HG03342 (cell line): ENCODE measurements at regions not wholly inside any gene's neighbourhood (a gene's known extent, or its start where the extent isn't known, plus 50 kb on each side); places are given as distances from the start of the nearest gene placed in this dataset.
"Not testable (repeated sequence)": the region's sequence is repeated elsewhere in the genome, so short reads cannot be mapped to it uniquely, and the experiment has no call there.

Source experiments
- ATAC-seq: cut with Tn5 transposase; IDR thresholded peaks from one replicate; pipeline ENCODE4 v1.9.1; 2021; ENCODE audit warnings: mild to moderate bottlenecking, moderate library complexity; ENCODE audit not compliant: unreplicated experiment

DNA sequence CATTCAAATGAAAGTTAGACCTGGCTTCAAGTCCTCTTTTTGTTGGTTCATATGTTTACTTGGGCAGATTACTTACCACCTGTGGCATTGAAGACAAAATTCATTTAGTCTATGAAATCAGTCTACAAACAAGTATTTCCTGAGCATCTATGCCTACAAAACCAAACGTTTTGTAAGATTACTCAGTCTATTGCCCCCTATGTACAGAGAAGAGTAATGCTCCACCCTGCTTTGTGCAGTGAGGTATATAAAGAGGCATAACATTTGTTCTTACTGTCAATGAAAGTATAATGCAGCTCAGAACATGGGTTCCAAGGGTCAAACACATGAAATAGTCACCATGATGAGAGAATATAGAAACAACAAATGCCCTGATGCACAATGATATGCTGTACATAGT, 580.7 kb downstream of the KIF4B start:
- no peak for ATAC-seq

DNA sequence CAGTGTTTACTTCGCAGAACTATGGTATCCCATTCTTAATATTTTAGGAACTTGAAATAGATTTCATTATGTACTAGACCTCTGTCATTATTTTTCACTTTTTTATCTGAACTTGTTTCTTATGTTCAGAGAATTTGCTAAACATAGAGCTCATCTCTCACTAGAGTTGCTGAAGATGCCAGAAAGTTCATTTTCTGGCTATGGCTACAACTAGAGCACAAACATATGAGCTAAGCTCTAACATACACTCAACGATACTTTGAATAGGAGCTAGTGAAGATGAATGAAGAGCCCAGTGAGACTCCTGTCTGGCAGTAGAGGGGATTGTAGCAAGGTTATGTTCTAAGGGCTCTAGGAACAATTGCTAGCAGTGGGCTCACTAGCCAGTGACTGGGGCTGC, 582.2 kb downstream of the KIF4B start:
- ATAC-seq: no peak

DNA sequence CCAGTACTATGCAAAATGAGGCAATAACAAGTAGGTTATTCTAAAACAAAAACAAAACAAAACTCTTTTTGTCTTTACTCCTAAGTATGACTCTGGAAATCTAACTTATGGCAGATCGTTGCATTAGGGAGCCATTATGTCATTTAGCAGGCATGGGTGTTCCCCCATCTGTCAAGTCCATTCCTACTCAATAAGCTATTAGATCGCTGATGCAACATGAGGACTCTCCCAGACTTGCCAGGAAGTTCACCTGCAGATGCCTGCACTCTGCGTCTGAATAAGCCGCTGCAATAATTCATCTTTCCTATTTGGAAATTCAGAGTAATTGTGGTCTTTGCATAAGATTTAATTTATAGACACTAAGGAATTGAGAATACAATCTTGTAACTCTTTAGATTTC, 585.0 kb downstream of the KIF4B start:
- no peak for ATAC-seq

DNA sequence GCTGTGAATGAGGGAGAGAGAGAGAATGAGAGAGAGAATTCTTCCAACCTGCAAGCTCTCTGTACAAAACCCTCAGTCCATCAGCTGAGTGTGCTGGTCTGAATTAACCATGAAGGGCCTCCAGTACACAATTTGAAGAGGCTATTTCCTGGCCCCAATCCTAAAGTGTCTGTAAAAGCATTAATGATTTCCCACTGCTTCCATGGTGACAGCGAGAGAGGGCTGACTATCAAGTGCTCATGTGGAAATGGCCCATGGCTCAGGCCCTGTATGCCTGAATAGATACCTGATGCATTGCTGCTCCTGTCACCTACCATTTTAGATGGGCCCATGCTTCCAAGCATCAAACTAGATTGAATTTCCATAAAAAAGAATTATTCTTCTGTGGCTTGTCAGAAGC, 592.4 kb downstream of the KIF4B start:
- no peak for ATAC-seq

DNA sequence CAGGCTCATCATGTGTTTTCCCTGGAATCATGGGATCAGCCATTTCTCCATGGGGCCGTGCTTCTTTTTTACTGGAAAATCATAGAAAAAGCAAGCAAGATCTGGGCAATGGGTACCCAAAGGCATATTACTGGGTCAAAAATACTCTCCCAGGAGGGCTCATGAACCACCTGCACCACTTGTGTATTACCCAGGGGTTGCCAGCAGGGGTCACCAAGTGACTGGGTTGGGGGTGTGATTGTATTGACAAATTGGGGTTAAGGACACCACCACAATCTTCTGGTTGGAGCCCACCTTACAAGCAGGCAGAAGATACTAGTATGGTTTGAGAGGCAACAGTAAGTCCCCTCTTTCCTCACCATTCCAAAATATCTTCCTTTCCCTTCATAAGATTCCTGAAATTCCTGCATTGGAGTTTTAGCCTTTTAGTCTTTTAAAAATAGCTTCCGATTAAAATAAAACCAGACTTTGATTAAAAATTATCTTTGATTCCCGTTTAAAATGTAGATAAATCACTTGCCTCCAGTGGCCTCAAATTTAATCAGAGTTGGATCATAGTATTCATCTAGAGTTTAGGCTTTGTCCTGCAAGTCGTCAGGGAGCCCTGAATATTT, 603.3 kb downstream of the KIF4B start:
- ATAC-seq: peak; percentile 93

DNA sequence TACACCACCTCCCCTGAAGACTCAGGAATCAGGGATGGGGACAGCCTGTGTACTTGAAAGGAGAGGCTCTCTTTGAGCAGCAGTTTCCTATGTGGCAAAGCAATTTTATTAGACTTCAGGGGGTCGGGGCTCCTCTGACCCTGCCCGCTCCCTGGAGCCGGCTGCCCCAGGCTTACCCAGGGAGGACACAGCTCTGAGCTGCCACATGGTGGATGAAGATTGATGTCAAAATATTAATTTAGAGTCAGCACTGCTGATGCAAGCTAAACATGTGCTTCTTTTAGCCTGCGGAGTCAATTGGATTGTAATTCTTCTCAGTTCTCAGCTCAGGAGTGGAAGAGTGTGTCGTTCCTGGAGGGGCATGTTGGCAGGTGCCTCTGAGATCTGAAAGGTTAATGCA, 606.1 kb downstream of the KIF4B start:
- no peak for ATAC-seq

DNA sequence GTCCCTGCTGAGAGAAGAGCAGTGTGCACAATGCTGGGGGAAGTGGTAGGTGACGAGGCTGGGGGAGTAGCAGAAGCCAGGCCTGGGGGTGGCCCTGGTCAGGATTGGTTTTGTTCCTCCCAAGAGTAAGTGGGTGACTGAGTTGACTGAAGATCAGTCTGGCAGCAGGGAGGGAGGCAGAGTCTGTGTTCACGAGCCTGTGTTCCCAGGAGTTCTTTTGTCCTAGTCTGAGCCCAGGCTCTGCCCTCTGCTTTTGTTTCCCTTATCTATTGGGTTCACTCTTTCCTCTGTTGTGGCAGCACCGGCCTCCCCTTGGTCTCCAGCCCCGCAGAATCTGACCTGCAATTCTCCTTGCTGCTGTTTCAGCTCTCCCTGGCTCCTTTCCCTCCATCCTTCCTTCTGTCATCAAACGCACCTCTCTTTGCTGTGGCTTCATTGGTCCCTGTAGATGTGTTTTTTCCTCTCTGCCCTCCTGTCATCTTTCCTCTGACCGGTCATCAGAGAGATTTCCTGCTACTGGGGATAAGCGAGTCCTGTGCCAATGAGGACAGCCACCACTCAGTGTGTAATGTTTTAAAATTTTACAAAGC, 607.4 kb downstream of the KIF4B start:
- no peak for ATAC-seq

DNA sequence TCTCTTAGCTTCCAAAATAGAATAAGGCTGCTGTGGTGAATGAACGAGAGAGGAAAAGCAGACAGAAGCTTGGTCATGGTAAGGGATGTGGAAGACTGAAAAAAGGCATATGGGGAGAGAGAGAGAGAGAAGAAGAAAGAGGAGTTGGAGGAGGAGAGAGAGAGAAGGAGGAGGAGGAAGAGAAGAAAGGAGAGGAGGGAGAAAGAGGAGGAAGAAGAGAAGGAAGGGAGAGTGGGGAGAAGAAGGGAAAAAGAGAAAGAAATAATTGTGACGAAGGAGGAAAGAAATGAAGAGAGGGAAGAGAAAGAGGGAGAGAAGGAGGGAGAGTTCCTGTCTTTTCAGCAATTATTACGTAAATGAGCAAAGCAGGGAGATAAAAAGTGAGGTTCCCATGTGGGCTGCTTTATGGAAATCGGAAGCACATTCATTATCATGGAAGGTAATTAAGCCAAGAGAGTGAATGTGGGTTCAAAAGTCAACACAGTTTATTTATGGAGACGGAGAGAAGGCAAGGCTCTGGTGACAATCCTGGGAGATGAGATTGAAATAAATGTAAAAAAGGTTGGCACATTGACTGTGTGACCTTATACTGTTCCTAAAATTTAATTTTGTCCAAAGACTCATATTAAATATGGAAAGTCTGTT, 611.2 kb downstream of the KIF4B start:
- ATAC-seq: no peak

DNA sequence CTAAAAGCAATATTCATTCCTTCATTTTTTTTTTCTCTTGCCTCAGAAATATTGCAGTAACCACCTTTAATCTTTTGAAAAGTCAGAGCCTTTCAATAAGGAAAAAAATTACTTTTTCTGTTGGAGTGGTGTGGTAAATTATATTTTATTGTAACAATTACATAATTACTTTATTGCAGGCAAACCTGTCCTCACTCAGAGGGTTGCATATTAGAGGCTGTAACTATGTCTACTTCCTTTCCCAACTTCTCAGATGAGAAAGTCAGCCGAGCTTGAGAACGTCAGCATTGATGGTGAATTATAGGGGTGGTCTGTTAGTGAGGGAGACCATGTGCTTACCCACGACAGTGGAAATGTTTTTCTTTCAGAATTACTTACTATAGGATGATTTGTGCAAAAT, 611.8 kb downstream of the KIF4B start:
- ATAC-seq: no peak

DNA sequence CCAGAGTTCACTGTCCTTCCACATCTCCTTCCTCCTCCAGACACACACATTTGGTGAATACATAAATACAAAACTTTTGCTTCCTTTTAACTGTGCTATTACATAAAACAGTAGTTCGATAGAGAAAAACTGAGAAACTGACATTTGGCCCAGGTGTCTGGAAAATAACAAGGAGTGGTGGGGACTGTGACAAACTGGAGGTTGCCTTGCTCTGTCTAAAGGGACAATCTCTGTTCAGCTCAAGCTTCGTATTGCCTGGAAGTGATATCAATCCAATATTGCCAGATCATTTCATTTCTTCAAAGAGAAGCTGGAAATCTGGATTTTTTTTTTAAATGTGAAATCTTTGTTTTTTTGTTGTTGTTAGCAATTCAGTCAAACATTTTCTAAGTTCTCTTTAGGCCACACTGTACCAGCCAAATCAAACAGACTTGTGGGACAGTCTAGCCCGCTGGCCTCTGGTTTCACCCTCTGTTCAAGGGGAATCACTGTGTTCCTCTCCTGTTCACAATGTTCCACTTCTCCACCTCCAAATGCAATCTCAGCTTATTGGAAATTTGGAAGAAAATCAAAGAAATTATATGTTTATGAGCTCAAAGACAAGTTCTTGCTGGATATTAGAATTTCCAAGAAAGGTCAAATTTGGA, 612.5 kb downstream of the KIF4B start:
- no peak for ATAC-seq

DNA sequence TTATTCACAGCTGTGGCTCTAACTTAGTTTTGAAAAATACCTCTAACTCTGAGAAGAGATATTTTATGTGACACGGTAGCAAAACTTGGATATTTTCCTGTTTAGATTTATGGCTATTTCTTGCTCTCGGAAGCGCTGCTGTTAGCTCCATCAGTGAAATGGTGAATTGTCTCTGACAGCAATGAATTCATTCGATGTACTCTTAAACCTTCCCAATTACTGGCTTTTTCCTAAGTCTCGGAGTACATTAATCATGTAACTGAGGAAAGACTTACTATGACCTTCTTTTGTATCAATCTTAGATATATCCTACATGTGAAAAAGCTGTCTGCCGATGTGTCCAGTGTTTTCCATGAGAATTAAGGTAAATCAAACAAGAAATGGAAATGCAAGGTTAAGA, 613.0 kb downstream of the KIF4B start:
- ATAC-seq: no peak

DNA sequence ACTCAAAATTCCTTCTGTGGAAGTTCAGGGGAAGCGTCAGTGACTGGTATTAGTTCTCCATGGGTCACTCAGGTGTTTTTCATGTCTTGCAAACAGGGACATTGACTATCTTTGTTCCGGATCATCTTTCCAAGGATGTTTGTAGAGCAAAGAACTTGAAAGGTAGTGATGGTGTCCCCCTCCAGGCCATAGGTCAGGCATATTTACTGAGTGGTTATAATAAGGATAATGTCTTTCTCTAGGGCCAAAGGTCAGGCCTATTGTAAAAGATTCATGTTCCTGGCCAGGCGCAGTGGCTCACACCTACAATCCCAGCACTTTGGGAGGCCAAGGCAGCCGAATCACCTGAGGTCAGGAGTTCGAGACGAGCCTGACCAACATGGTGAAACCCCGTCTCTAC, 614.8 kb downstream of the KIF4B start:
- ATAC-seq: no peak

DNA sequence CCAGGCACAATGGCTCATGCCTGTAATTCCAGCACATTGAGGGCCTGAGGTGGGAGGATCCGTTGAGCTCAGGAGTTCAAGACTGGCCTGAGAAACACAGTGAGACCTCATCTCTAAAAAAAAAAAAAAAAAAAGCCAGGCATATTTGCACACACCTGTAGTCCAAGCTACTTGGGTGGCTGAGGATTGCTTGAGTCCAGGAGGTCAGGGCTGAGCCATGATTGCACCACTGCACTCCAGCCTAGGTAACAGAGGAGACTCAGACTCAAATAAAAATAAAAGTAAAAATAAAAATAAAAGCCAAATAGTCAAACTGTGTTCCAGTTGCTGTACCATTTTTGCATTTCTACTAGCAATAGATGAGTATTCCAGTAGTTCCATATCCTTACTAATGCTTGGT, 616.0 kb downstream of the KIF4B start:
- no peak for ATAC-seq

DNA sequence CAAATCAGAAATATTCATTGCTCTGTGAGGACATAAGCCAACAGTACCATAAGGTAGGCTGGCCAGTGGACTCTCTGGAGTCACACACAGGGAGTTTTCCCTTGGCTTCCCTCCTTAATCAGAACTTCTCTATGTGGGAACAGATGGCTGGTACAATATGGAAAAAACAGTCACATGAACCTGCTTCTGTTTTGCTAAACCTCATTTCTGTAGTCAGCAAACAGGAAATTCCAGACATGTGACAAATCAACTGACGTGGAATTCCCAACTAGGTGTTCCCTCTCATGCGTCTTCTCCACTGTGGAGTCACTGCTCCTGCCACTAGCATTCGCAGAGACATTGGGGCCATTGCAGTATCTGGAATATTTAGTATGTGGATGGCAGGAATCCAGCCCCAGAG, 617.6 kb downstream of the KIF4B start:
- no peak for ATAC-seq

DNA sequence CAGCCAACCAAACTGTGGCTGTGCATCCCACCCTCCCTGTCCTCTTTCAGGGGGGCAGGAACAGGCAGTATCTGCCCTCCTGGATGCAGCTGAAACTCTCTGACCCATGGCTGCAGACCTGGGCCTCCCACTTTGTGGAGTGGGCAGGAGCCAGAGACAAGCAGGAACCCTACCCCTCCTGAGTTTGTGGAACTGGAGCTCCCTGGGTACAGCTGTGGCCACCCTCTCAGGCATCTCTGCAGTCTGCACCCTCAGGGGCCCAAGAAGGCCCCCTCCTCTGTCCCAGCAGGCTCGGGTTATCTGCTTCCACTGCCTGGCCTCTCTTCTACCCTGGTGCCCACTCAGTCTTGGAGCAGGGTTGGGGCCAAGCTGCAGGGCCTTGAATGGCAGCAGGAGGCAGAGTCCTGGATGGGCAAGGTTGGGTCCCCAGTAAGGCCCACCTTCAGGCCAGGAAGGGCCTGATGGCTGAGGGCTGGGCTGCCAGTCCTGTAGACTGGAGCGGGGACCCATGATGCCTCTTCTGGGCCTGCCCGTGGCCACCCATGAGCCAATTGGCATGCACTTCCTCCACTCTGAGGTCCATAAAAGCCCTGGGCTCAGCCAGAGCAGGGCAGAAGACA, 619.9 kb downstream of the KIF4B start:
- ATAC-seq: no peak

DNA sequence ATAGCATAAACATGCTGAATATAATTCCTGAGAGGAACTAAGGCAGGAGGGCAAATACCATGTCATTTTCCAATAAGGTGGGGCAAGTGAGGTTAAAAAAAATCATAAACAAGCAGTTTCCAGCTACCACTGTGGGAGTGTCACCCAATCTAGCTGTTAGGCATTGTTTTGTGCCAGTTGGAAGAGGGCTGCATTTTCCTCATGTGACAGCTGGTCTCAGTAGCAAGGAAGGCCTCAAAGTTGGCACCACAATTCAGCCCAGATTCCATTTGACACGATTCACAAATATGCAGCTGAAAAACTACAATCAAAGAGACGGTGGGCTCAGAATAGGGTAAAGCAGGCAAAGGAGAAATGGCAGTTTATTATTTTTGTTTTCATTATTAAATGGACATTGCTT, 636.1 kb downstream of the KIF4B start:
- ATAC-seq: no peak

DNA sequence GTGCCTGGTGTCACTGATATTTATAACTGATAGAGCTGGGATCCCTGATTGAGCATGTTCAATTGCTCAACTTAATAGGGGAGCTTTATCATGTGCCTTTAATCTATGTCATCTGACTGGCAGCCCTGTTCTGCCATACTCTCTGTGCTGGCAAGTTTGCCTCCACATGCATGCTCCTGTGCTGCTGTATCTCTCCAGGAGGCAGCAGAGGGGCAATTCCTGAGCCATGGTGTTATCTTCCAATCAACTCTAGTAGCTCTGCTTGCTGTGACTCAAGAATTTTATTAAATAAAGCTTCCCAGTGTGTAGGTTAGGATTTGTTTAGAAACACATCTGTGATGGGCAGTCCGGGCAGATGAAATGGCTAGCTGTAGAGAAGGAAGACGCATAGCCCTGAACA, 642.0 kb downstream of the KIF4B start:
- ATAC-seq: no peak

DNA sequence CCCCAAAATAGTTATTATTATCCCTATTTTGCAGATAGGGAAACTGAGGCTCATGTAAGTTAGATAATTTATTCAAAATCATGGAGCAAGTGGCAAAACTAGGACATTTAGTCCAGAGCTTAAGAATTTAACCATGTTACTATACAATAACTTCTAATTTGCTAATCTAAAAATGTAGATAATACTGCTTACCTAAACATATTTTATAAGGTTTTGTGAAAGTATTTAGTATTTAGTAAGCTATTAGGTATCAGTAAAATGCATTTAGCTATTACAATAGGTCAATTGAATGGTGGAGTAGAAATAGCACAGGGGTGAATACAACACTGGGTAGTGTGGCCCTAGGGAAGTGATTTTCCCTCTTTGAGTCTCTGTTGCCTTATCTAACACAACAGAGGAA, 648.3 kb downstream of the KIF4B start:
- no peak for ATAC-seq

DNA sequence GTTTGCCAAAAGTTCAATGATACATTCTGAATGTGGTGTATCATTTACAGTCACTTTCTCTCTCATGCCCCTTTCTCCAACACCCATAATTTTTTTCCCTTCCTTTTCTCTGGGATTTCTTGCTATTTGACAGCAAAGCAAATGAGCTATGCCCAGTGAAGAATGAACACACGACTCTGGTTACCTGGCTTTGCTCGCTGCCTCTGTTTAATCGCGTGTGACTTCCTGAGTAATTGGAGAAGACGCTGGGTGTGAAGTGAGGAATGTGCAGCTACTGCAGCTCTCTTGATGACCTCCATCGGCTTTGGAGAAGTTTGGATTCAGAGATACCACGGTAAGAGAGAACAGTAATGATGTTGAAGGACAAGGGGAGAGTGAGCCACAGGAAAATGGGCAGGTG, 651.8 kb downstream of the KIF4B start:
- no peak for ATAC-seq

DNA sequence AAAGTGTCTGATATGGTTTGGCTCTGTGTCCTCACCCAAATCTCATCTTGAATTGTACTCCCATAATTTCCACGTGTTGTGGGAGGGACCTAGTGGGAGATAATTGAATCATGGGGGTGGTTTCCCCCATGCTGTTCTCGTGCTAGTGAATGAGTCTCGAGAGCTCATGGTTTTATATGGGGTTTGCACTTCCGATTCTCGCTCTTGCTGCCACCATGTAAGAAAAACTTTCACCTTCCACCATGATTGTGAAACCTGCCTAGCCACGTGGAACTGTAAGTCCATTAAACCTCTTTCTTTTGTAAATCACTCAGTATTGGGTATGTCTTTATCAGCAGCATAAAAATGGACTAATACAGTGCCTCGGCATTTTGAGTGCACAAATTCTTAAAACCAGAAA, 655.0 kb upstream of the SGCD start:
- not testable (repeated sequence) for ATAC-seq

DNA sequence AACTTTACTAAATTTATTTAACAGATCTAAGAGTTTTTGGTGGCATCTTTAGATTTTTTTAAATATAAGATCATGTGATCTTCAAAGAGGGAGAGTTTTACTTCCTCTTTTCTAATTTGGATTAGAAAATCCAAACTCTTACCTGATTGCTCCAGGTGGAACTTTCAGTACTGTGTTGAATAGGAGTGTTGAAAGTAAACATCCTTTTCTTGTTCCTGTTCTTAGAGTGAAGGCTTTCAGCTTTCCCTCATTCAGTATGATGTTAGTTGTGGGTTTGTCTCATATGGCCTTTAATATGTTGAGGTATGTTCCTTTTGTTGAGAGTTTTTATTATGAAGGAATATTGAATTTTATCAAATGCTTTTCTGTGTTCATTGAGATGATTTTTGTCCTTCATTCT, 650.0 kb upstream of the SGCD start:
- ATAC-seq: no peak

DNA sequence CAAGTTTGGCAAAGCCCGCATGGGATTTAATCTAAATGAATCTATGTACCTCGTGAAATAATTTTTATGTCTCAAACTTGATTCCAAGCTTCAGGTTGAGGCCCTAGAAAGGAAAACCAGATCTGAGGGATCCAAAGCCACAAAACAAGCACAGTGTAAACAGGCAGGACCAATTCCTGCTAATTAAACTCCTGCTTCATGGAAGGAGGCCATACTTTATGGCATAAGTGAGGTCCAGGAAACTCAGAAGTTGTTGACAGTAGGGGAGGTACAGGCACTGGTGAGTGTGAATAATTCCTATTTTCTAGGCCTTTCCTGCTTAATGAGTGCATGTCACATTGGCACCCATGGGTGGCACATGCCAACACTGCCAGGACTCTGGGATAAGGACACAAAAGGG, 648.6 kb upstream of the SGCD start:
- no peak for ATAC-seq
